ENCODE measurements at regions not wholly inside any gene's neighbourhood (a gene's known extent, or its start where the extent isn't known, plus 50 kb on each side); places are given as distances from the start of the nearest gene placed in this dataset.

DNA sequence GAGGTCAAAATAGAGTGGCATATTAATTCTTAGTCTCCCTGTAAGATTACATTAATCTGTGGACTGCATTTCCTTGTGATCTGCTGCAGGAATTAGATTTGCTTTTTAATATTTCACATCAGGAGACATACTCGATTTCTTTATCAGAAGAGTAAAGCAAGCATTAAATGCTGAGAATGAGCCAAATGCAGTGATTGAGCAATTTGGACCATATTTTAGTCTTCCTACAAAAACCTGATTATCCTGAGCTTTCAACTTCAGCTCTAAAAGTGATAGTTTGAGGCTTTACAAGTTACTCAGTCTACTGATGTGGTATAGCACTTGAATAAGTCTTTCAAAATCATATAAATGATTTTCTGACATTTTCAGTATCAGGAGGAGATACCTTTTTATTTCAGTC lies 774.3 kb upstream of the RAB6C start:
- no peaks in the 10 kb centered on the region for H3K27me3 Mint-ChIP-seq (ENCODE audit: insufficient read depth)

DNA sequence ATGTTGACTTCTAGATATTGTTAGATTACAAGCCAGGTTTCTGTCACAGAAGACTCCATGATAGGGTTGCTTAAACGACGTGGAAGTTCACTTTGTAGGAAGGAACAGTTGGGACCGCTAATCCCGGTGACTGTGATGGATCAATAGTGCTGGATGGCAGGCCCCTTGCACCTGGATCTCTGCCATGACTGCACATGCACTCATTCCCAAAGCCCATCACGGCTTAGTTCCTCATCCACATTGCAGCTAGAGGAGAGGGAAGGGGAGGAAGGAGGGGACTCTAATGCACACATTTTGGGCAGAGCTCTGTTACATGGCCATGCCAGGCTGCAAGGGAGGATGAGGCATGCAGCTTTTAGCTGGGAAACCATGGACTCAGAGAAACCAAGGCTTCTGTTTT lies 773.7 kb upstream of the RAB6C start:
- Mint-ChIP-seq H3K4me1 (ENCODE audit: low read depth) (no peaks in the 10 kb centered on the region), H3K4me3 (no peak overlapping the region), H3K36me3 (ENCODE audit: low read depth) (no peaks in the 10 kb centered on the region), H3K27ac (no peak overlapping the region), H3K27me3 (ENCODE audit: insufficient read depth) (no peaks in the 10 kb centered on the region), H3K9me3 (no peaks in the 10 kb centered on the region)
- no peak for DNase-seq (ENCODE audit: low spot score)
- intact Hi-C loops (cut with micrococcal nuclease): no loop called here

More for the DNA sequence above, 774.3 kb upstream of the RAB6C start:
- no peak overlapping the region for H3K4me3 Mint-ChIP-seq
- H3K36me3 Mint-ChIP-seq (ENCODE audit: low read depth): no peaks in the 10 kb centered on the region
- H3K9me3 Mint-ChIP-seq: no peaks in the 10 kb centered on the region
- H3K27ac Mint-ChIP-seq: no peak overlapping the region
- H3K4me1 Mint-ChIP-seq (ENCODE audit: low read depth): no peaks in the 10 kb centered on the region
- no peak for DNase-seq (ENCODE audit: low spot score)
- intact Hi-C loops (cut with micrococcal nuclease): no loop called here

DNA sequence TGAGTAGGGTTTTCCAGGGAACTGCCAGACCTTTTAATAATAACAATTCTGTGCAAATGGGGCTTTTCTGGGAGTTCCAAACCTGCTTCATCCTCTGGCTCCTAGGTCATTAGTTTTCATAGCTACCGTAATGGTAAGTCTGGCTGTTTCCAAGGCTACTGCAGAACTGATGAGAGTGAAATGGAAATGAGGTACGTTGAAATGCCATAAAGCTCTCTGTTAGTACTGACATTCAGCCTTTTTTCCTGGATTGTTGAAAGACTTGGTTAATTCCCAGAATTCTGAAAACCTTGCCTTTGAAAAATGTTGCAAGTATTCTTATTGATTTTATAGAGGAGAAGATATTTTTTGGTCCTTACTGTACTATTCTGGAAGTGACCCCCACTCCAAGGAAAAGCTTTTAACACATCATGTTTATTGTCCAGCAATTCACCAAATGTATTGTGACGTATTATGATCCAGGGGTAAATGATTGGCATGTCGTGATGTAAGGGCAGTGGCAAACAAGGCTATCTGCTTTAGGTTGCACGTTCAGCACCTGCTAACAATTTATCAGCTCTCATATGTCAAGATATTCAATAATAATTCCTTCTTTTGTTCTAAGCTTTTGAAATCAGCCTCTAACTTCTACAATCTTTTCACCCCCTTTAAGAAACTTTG lies 767.0 kb upstream of the RAB6C start:
- no peak overlapping the region for H3K4me3 Mint-ChIP-seq
- H3K4me1 Mint-ChIP-seq (ENCODE audit: low read depth): no peaks in the 10 kb centered on the region
- intact Hi-C loops (cut with micrococcal nuclease): no loop called here
- no peak overlapping the region for H3K27ac Mint-ChIP-seq
- peaks cover 3% of the 10 kb centered on the region for H3K27me3 Mint-ChIP-seq (ENCODE audit: insufficient read depth)
- no peaks in the 10 kb centered on the region for H3K9me3 Mint-ChIP-seq
- H3K36me3 Mint-ChIP-seq (ENCODE audit: low read depth): no peaks in the 10 kb centered on the region
- DNase-seq (ENCODE audit: low spot score): no peak

DNA sequence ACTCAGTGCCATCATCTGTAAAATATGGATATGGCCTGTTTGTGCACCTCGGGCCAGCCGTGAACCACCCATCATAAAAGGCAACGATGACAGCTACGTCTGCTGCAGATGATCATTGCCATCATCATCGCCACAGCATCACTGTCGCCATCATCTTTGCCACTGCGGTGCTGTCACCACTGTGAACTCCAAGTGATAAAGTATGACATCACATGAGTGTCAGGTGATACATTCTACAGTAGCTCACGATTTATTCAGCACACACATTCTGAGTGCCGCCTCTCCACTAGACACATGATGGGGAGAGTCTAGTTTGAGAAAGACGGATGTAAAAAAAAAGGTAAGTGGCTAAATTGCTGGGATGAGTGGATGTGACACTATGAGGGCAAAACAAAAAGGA lies 755.4 kb upstream of the RAB6C start:
- no peaks in the 10 kb centered on the region for H3K9me3 Mint-ChIP-seq
- no peak overlapping the region for H3K27ac Mint-ChIP-seq
- intact Hi-C loops (cut with micrococcal nuclease): no loop called here
- no peaks in the 10 kb centered on the region for H3K27me3 Mint-ChIP-seq (ENCODE audit: insufficient read depth)
- no peak overlapping the region for H3K4me3 Mint-ChIP-seq
- H3K36me3 Mint-ChIP-seq (ENCODE audit: low read depth): no peaks in the 10 kb centered on the region
- no peak for DNase-seq (ENCODE audit: low spot score)
- no peaks in the 10 kb centered on the region for H3K4me1 Mint-ChIP-seq (ENCODE audit: low read depth)

DNA sequence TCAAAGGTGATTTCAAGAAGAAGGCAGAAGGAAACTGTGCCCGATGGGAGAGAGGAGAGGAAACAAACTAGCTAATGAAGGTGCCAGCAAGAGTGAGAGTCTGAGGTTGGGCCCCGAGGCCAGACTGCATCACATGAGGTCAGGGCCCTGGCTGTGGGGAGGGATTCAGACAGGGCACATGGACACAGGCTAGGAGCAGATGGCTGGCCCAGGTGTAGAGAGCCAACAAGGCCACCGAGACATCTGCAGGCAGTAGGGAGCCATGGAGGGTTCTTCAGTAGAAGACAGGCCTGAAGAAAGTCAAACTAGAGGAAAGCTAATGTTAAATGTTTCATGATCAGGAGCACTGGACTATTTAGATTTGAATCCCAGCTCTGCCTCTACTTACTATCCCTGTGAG lies 755.0 kb upstream of the RAB6C start:
- H3K36me3 Mint-ChIP-seq (ENCODE audit: low read depth): no peaks in the 10 kb centered on the region
- no peak overlapping the region for H3K27ac Mint-ChIP-seq
- H3K27me3 Mint-ChIP-seq (ENCODE audit: insufficient read depth): no peaks in the 10 kb centered on the region
- intact Hi-C loops (cut with micrococcal nuclease): no loop called here
- no peak for DNase-seq (ENCODE audit: low spot score)
- H3K4me1 Mint-ChIP-seq (ENCODE audit: low read depth): no peaks in the 10 kb centered on the region
- H3K4me3 Mint-ChIP-seq: no peak overlapping the region
- no peaks in the 10 kb centered on the region for H3K9me3 Mint-ChIP-seq

DNA sequence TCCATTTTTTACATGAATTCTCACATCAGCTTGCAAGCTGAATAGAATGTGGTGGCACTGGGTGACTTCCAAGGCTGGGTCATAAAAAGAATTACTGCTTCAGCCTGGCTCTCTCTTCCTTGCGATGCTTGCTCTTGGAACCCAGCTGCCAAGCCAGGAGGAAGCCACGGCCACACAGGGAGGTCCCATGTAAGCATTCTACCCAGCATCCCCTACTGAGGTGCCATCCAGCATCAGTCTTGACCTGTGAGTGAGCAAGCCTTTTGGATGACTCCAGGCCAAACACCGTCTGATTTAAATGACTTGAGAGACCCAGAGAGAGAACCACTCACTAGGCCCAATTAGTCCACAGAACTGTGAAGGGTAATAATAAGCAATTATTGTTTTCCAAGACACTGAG lies 750.3 kb upstream of the RAB6C start:
- DNase-seq (ENCODE audit: low spot score): no peak
- Mint-ChIP-seq H3K36me3 (ENCODE audit: low read depth) (no peaks in the 10 kb centered on the region), H3K4me1 (ENCODE audit: low read depth) (no peaks in the 10 kb centered on the region), H3K9me3 (no peaks in the 10 kb centered on the region), H3K27me3 (ENCODE audit: insufficient read depth) (no peaks in the 10 kb centered on the region), H3K27ac (no peak overlapping the region), H3K4me3 (no peak overlapping the region)
- intact Hi-C loops (cut with micrococcal nuclease): no loop called here

DNA sequence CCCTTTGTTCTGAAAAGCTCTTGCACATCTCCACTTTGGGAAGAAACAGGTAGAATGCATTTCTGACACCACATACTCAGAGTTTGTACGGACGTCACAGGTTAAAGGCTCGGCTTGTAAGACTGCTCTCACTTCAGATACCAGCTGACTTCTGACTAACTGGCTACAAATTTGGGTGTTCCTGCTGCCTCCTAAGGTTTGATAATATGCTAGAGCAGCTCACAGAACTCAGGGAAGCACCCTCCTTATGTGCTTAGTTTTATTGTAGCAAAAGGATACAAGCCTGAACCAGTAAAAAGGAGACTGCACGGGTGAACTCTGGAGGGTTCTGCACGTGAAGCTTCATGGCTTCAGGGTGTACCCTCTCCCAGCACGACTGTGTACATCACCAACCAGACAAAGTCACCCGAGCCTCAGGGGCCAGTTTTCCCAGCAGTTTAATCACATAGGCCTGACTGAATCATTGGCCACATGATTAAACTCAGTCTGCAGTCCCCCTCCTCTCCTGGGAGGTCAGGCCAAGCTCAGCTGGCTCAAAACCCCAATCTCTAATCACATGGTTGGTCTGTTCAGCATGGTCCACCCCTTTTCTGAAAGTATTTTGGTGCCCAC lies 749.5 kb upstream of the RAB6C start:
- Mint-ChIP-seq H3K9me3 (no peaks in the 10 kb centered on the region), H3K27ac (no peak overlapping the region), H3K36me3 (ENCODE audit: low read depth) (no peaks in the 10 kb centered on the region), H3K4me1 (ENCODE audit: low read depth) (no peaks in the 10 kb centered on the region), H3K4me3 (no peak overlapping the region), H3K27me3 (ENCODE audit: insufficient read depth) (no peaks in the 10 kb centered on the region)
- DNase-seq (ENCODE audit: low spot score): no peak
- intact Hi-C loops (cut with micrococcal nuclease): no loop called here

DNA sequence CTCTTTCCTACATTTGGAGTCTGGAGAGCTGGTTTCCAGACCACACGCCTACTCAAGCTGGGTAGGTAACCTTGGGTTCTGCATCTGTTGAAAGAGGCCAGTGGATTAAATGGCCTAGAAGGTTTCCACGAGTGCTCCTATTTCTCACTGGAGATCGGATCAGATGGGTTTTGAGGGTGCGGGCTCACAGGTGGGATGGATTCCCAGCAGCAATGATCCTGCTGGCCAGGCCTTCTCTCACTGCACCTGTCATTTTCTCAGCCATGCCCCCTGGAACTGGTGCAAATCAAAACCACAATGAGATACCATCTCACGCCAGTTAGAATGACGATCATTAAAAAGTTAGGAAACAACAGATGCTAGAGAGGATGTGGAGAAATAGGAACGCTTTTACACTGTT lies 747.5 kb upstream of the RAB6C start:
- Mint-ChIP-seq H3K27ac (no peak overlapping the region), H3K27me3 (ENCODE audit: insufficient read depth) (no peaks in the 10 kb centered on the region)

DNA sequence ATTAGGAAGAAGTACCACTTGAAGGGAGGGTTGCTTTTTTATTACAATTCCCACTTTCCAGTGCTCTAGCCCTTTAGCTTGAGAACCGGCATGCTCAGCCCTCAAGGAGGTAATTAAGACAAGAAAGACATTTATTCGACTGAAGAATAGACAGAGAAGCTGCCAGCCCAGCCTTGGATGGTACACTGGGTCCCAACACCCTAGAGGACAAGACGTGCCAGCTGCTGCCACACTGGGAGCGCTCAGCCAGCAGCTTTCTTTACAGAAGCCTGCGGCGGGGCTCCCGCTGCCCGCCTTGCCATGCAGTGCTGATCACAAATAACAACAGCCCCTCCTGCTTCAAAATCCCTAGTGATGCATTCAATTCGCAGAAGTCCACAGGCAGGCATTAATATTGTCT lies 746.3 kb upstream of the RAB6C start:
- Mint-ChIP-seq H3K9me3 (no peaks in the 10 kb centered on the region), H3K4me1 (ENCODE audit: low read depth) (no peaks in the 10 kb centered on the region), H3K36me3 (ENCODE audit: low read depth) (no peaks in the 10 kb centered on the region), H3K27ac (no peak overlapping the region), H3K4me3 (no peak overlapping the region), H3K27me3 (ENCODE audit: insufficient read depth) (no peaks in the 10 kb centered on the region)
- intact Hi-C loops (cut with micrococcal nuclease): no loop called here
- DNase-seq (ENCODE audit: low spot score): no peak

More for the DNA sequence above, 747.5 kb upstream of the RAB6C start:
- intact Hi-C loops (cut with micrococcal nuclease): no loop called here
- H3K4me3 Mint-ChIP-seq: no peak overlapping the region
- no peaks in the 10 kb centered on the region for H3K36me3 Mint-ChIP-seq (ENCODE audit: low read depth)
- H3K4me1 Mint-ChIP-seq (ENCODE audit: low read depth): no peaks in the 10 kb centered on the region
- H3K9me3 Mint-ChIP-seq: no peaks in the 10 kb centered on the region
- no peak for DNase-seq (ENCODE audit: low spot score)

DNA sequence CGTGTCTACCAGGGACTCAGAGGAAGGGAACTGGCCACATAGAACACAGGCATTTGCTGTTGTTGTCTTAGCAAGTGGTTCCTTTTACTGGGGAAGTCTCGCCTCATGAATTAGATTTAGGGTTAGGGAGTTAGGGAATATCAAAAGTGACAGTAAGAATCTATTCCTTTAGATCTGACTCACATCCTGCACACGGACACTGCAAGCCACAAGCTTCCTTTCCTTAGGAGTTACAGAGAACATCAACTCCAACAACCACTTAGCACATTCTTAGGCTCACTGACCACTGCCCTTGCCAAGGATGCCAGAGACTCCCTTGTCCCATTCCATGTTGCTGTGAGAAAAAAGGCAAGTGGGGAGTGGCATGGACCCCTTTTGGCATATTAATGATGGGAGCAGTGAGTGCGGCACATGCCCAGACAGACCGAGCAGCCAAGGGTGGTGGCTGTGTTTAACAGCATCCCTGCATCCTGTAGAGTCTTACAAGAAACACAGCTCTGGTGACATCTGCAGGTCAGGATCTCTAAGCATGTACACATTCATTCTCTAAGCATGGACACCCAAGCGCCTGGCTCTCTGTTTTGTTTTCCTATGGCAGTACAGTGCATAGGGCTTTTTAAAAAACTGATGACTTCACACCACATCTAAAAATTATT lies 745.6 kb upstream of the RAB6C start:
- Mint-ChIP-seq H3K4me1 (ENCODE audit: low read depth) (no peaks in the 10 kb centered on the region), H3K27me3 (ENCODE audit: insufficient read depth) (no peaks in the 10 kb centered on the region), H3K36me3 (ENCODE audit: low read depth) (no peaks in the 10 kb centered on the region), H3K4me3 (no peak overlapping the region), H3K27ac (no peak overlapping the region), H3K9me3 (no peaks in the 10 kb centered on the region)
- no peak for DNase-seq (ENCODE audit: low spot score)
- intact Hi-C loops (cut with micrococcal nuclease): no loop called here

DNA sequence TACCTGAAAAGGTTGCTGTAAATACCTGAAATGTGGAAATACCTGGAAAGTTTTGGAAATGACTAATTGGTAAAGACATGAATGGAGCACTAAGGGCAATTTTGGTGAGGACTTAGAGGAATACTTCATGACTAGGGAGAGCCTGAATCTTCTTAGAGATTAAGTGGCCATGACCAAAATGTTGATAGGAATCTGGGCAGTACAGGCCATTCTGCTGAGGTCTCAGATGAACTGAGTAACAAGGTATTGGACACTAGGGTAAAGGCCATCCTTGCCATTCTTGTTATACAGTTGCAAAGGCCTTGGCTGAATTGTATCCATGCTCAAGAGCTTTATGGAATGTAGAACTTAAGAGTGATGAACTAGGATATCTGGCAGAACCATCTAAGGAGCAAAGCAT lies 742.9 kb upstream of the RAB6C start:
- H3K27me3 Mint-ChIP-seq (ENCODE audit: insufficient read depth): no peaks in the 10 kb centered on the region

DNA sequence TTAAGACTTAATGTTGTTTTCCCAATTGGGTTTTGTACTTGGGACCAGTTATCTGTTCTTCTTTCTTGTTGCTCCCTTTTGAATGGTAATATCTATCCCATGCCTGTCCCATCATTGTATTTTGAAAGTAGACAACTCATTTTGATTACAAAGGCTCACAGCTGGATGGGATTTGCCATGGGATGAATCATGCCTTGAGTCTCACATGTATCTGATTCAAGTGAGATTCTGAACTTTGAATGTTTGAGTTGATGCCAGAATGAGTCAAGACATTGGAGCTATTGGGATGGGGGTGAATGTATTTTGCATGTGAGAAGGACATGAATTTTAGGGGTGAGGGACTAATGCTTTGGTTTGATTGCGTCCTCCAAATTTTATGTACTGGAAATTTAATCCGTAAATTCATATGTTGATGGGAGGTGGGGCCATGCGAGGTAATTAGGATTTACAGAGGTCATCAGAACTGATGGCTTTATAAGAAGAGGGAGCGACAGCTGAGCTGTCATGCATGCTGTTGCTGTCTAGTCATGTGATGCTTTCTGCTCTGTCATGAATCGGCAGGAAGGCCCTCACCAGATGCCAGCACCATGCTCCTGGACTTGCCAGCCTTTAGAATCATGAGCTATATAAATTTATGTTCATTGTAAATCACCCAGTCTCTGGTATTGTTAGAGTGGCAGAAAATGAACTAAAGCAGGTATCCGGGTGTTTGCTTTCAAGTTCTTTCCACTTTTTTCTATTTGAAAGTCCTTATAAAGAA lies 741.3 kb upstream of the RAB6C start:
- no peaks in the 10 kb centered on the region for H3K4me1 Mint-ChIP-seq (ENCODE audit: low read depth)
- no peak for DNase-seq (ENCODE audit: low spot score)
- H3K36me3 Mint-ChIP-seq (ENCODE audit: low read depth): no peaks in the 10 kb centered on the region
- H3K9me3 Mint-ChIP-seq: no peaks in the 10 kb centered on the region
- no peaks in the 10 kb centered on the region for H3K27me3 Mint-ChIP-seq (ENCODE audit: insufficient read depth)
- intact Hi-C loops (cut with micrococcal nuclease): no loop called here
- no peak overlapping the region for H3K4me3 Mint-ChIP-seq
- no peak overlapping the region for H3K27ac Mint-ChIP-seq

More for the DNA sequence above, 742.9 kb upstream of the RAB6C start:
- no peaks in the 10 kb centered on the region for H3K4me1 Mint-ChIP-seq (ENCODE audit: low read depth)
- intact Hi-C loops (cut with micrococcal nuclease): no loop called here
- no peak overlapping the region for H3K4me3 Mint-ChIP-seq
- no peaks in the 10 kb centered on the region for H3K9me3 Mint-ChIP-seq
- no peak overlapping the region for H3K27ac Mint-ChIP-seq
- H3K36me3 Mint-ChIP-seq (ENCODE audit: low read depth): no peaks in the 10 kb centered on the region
- no peak for DNase-seq (ENCODE audit: low spot score)

DNA sequence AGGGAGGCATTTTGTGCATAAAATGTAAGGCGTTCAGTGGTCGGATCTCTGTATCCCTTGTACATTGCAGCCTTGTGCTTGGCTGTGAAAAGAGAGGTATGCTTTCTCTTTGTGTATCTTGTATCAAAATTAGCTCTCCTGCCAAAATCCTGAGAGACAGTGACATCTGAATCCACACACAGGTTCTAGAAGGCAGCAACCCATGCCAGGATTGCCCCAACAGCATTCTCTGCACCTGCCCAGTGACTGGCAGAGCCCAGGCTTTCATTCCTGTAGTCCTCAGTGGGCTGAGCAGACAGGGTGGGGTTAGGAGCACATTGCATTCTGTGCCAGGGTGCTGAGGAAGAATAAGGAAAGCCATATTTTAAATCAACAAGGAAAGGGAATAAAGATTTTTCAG lies 740.3 kb upstream of the RAB6C start:
- Mint-ChIP-seq H3K27ac (no peak overlapping the region), H3K9me3 (no peaks in the 10 kb centered on the region), H3K36me3 (ENCODE audit: low read depth) (no peaks in the 10 kb centered on the region), H3K4me3 (no peak overlapping the region), H3K27me3 (ENCODE audit: insufficient read depth) (no peaks in the 10 kb centered on the region), H3K4me1 (ENCODE audit: low read depth) (no peaks in the 10 kb centered on the region)
- no peak for DNase-seq (ENCODE audit: low spot score)
- intact Hi-C loops (cut with micrococcal nuclease): no loop called here

Measured in activated T-helper 1 cell treated with anti-CD3 and anti-CD28 coated beads, Interleukin-12 subunit alpha, Interleukin-12 subunit beta, Interleukin-2, Interleukin-4 antibody, amounts not matched to agents 30 ng/mL and 10 ng/mL and 1 ng/mL, durations not matched to agents 14 hours and 24 hours and 36 hours (primary cell).